HG03060 (cell line): ENCODE measurements at regions not wholly inside any gene's neighbourhood (a gene's known extent, or its start where the extent isn't known, plus 50 kb on each side); places are given as distances from the start of the nearest gene placed in this dataset.
"Not testable (repeated sequence)": the region's sequence is repeated elsewhere in the genome, so short reads cannot be mapped to it uniquely, and the experiment has no call there.

Experiments
- ATAC-seq: cut with Tn5 transposase; IDR thresholded peaks from one replicate; pipeline ENCODE4 v1.9.1; 2021; ENCODE audit warnings: low read depth, moderate number of reproducible peaks; ENCODE audit not compliant: unreplicated experiment

DNA sequence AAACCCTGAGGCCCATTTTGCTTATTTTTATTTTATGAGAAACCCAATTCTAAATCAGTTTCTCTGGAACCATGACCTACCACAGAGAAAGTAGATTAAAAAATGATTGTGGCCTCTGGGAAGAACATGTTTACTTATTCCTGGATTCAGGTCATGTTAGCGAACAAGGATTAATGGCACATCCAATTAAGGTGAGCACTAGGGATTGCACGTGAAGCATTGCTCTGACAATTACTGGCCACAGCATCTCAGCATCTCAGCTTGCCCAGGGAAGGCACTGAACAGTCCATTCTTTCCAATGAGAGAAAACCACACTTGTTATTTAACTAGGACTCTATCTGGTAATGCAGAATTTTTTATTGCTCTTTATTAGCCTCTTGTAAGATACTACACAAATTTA is 119.8 kb downstream of the ZNF330 start:
- no peak for ATAC-seq

DNA sequence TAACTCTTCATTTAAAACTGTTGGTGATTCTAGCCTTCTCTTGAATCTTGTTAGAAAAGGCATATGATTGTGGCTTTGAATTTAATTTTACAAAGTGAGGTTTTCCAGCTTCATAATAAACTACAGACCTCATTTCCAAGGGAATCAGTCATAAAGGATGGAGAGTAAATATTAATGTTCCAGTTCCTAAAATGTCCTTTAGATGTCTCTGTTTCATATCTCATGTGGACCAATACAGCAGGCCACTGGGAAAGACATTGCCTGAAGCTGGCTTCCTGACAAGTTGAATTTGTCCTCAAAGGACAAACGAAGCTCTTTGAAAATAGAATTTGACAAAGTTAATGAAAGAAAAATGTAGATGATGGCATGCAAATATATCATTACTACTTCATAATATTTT is 125.4 kb downstream of the ZNF330 start:
- ATAC-seq, result peak; percentile 62

DNA sequence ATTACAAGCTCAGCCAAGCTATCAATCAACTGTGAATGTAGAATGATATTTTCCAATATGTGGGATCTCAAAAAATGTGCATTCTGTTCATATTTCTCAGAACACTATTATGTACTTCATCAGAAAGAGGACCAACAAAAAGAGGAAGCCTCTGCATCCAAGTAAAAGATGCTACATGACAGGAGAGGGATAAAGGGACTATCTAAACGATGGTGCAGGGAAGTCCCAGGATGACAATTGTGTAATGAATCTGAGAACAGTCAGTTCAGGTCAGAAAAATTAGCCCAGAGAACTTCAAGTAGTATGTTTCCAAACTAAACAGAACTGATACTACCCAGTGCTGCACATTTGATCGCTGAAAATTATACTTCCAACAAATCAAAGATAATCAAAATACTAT is 127.0 kb downstream of the ZNF330 start:
- ATAC-seq, result no peak

GRCh38 chr4:141348125-141348524 is 127.4 kb downstream of the ZNF330 start:
- no peak for ATAC-seq

GRCh38 chr4:141348573-141348972 is 127.9 kb downstream of the ZNF330 start:
- ATAC-seq, result no peak

DNA sequence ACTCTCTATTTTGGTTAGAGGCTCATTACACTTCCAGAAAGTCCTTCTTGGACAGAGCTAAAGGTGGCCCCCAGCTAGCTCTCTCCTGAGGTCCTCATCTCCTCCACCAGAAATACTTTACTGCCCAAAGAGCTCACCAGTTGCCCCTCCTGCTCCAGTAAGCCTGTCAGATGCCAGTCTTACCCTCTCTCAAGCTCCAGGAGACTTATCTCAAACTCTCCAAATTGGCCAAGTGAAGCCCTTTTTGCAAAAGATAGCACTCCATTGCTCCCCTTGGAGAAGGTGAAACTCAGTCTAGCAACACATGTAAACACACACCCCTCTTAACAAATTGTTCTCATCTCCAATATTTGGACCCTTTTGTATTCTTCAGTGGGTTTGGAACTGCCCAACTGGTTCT is 128.5 kb downstream of the ZNF330 start:
- no peak for ATAC-seq

DNA sequence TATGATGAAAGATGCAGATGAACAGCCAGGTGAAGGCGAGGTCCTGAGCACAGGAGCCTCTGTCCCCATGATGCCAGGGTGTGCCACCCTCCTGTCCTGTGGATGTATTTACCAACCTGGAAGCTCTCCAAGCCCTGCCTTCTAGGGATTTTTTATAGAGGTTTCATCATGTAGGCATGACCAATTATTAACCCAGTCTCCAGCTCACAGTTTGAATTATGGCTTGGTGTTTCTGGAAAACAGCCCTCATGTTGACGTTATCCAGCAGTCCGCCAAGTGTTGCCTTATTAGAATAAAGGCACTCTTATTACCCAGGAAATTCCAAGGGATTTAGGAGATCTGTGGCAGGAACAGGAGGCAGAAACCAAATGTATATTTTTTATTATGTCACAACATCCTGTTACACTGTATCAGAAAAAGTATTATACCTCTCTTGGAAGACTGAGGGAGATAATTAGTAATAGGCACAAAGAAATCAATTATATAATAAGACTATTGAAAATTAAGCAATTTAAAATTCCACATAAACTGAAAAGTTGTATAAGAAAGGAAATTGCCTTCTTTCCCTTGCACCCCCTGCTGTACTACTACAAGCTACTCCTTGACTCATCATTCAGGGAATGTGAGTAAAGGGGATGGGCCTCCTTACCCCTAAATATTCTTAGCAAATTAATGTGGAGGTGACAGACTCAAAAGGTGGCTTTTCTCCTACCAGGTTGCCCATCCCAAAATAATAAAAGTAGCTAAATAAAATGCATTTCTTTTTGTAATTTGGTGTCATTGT is 129.6 kb downstream of the ZNF330 start:
- no peak for ATAC-seq

- no peak for ATAC-seq
Measured at GRCh38 chr4:141352331-141352730, 131.6 kb downstream of the ZNF330 start.

- ATAC-seq, result no peak
Measured at GRCh38 chr4:141352909-141353525, 132.3 kb downstream of the ZNF330 start.

DNA sequence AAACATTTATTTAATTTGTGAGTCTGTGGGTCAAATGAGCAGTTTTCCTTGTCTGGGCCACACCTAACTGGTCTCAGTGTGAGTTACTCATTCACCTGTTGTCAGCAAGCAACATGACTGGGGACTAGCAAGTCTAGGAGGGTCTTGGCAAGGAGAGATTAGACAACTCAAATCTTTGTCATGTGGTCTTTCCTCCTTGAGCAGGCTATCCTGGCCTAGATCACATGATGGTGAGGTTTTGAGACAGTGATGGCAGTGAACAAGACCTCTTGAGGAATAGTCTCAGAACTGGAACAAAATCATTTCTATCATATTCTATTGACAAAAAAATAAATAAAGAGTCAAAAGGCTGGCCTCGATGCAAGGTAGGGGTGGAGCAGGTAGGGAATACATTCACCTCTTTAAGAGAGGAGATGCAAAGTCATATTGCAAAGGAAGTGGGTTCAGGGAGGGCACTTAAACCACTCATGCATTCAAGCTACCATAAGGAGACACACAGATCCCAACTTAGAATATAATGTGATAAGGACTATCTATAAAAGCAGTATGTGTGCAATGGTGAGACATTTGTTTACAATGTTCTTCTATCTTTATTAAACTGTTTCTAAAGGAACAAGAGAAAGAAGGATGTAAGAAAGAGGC is 135.7 kb downstream of the ZNF330 start:
- ATAC-seq, result no peak

DNA sequence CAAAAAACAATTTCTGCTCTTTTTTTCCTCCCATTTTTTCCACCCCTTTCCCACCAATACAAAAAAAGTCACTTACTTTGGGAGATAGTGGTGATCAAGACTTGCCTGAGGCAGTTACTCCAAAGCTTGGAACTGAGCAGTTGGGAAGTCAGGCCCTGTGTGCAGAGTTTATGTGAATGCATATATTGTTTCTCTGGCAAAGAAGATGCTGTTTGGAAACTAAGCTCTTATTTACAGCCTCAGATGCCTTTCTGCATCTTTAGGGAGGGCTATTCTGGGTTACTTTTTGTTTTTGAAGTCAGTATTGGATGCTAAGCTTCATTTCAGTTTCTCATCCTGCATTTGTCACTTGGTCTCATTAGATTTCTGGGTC is 136.3 kb downstream of the ZNF330 start:
- ATAC-seq, result no peak

- ATAC-seq, result not testable (repeated sequence)
Measured at GRCh38 chr4:141368241-141368640, 147.5 kb downstream of the ZNF330 start.

GRCh38 chr4:141371206-141371605 is 150.5 kb downstream of the ZNF330 start:
- ATAC-seq, result no peak

- no peak for ATAC-seq
Measured at GRCh38 chr4:141375855-141376254, 155.2 kb downstream of the ZNF330 start.

DNA sequence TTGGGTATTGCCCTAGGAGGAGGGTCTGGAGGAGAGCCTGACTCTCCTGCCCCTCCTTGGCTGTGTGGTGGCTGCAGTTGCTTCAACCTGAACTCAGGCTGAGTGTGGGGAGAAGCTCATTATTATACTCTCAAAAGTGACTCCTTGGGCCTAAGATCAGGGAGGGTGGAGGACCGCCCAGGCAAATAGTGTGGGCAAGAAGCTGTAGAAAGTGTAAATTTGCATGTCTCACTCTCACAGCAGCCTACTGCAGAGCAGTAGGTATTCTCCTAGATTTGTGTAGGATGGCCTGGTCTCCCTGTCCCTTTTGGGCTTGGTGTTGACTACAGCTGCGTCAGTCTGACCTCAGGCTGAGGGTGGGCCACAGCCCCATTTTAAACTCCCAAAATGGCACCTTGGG is 156.1 kb downstream of the ZNF330 start:
- ATAC-seq, result peak; percentile 65

DNA sequence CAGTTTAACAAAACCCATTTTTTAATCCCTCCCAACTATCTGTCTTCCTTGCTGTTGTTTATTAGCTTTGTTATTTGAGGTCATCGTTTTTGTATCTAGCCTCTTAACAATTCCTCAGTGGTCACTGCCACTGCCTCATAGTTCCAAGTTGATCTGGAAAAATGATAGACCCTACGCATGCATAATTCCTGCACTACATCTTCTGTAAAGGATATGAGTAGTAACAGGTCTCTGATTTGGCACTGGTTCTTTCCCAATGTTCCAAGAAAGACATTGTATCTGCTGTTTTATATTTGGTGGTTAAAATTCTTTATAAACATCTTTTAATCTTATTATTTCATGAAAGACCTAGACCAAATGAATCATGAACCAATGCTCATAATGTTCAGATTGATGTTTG is 166.6 kb downstream of the ZNF330 start:
- ATAC-seq, result no peak

GRCh38 chr4:141388481-141388880 is 167.8 kb downstream of the ZNF330 start:
- ATAC-seq, result no peak

GRCh38 chr4:141389649-141390048 is 169.0 kb downstream of the ZNF330 start:
- no peak for ATAC-seq

DNA sequence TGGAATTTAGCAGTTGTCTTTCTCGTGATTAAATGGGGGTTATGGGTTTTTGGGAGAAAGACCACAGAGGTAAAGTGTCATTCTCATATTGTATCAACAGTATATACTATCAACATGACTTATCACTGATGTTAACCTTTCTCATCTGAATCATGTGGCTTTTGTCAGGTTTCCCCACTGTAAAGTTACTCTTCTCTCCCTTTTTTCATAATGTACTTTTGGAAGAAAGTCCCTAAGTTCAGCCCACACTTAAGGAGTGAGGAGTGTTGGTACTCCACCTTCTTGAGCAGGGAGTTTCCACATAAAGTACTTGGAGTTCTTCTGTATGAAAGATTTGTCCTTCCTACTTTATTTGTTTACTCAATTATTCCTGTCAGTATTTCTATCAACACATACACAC is 169.9 kb downstream of the ZNF330 start:
- no peak for ATAC-seq

GRCh38 chr4:141391293-141391692 is 170.6 kb downstream of the ZNF330 start:
- ATAC-seq, result no peak

DNA sequence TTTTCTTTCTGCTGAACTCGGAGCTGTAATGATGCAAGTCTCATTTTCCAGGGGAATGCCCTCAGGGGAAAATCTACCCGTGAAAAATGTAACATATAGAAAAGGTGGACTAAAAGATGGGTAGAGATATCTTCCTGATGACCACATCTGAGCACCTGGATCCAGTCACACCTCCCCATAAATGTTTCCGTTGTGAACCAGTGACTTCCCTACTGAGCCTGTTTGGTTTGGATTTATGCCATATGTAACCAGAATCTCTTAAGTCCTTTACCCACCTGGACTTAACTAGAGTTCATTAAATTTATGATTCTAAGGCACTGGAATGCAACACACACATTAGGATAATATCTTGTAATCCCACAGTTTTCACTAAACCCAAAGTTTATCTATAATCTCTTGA is 171.1 kb downstream of the ZNF330 start:
- ATAC-seq, result no peak
